ENCODE measurements at regions not wholly inside any gene's neighbourhood (a gene's known extent, or its start where the extent isn't known, plus 50 kb on each side); places are given as distances from the start of the nearest gene placed in this dataset.

GRCh38 chr20:10779911-10780310 lies 106.1 kb upstream of the JAG1 start:
- H3K4me3 ChIP-seq (ENCODE audit: control insufficient read depth, low read depth, low read length): no peak overlapping the region
- no peak for TF ChIP-seq CTCF (IDR thresholded peaks at IDR 0.05; ENCODE audit: control insufficient read depth, insufficient read depth, low read depth, low read length, missing control alignments)
- DNase-seq (ENCODE audit: low read depth): no peak

GRCh38 chr20:10780901-10781300 lies 107.1 kb upstream of the JAG1 start:
- TF ChIP-seq CTCF (IDR thresholded peaks at IDR 0.05; ENCODE audit: control insufficient read depth, insufficient read depth, low read depth, low read length, missing control alignments): no peak
- no peak overlapping the region for H3K4me3 ChIP-seq (ENCODE audit: control insufficient read depth, low read depth, low read length)
- no peak for DNase-seq (ENCODE audit: low read depth)

- no peak for TF ChIP-seq CTCF (IDR thresholded peaks at IDR 0.05; ENCODE audit: control insufficient read depth, insufficient read depth, low read depth, low read length, missing control alignments)
- H3K4me3 ChIP-seq (ENCODE audit: control insufficient read depth, low read depth, low read length): no peak overlapping the region
- no peak for DNase-seq (ENCODE audit: low read depth)
Observed at GRCh38 chr20:10781526-10781925, 107.7 kb upstream of the JAG1 start.

- DNase-seq (ENCODE audit: low read depth): no peak
- no peak for TF ChIP-seq CTCF (IDR thresholded peaks at IDR 0.05; ENCODE audit: control insufficient read depth, insufficient read depth, low read depth, low read length, missing control alignments)
- no peak overlapping the region for H3K4me3 ChIP-seq (ENCODE audit: control insufficient read depth, low read depth, low read length)
Observed at GRCh38 chr20:10783707-10784553, 110.1 kb upstream of the JAG1 start.

GRCh38 chr20:10784554-10785183 lies 110.9 kb upstream of the JAG1 start:
- DNase-seq (ENCODE audit: low read depth): no peak
- H3K4me3 ChIP-seq (ENCODE audit: control insufficient read depth, low read depth, low read length): no peak overlapping the region
- no peak for TF ChIP-seq CTCF (IDR thresholded peaks at IDR 0.05; ENCODE audit: control insufficient read depth, insufficient read depth, low read depth, low read length, missing control alignments)

GRCh38 chr20:10786678-10787077 lies 112.9 kb upstream of the JAG1 start:
- no peak for TF ChIP-seq CTCF (IDR thresholded peaks at IDR 0.05; ENCODE audit: control insufficient read depth, insufficient read depth, low read depth, low read length, missing control alignments)
- H3K4me3 ChIP-seq (ENCODE audit: control insufficient read depth, low read depth, low read length): no peak overlapping the region
- DNase-seq (ENCODE audit: low read depth): no peak

Measured in AG09309 (cell line).